Fibroblast of pulmonary artery (primary cell): ENCODE measurements at regions not wholly inside any gene's neighbourhood (a gene's known extent, or its start where the extent isn't known, plus 50 kb on each side); places are given as distances from the start of the nearest gene placed in this dataset.

Experiments
- DNase-seq: peaks from one replicate; pipeline ENCODE4 v3.0.0-alpha.2; 2010; ENCODE audit warnings: low read depth
- H3K4me3 ChIP-seq: replicated peaks from 2 replicates; pipeline ENCODE4 v1.5.1; 2011; ENCODE audit warnings: low read depth, mild to moderate bottlenecking, control low read depth, low read length, moderate library complexity
- CTCF ChIP-seq: IDR thresholded peaks from 2 replicates; pipeline ENCODE4 v1.5.1; 2011; ENCODE audit warnings: mild to moderate bottlenecking, control low read depth, low read length, inconsistent platforms; ENCODE audit errors: missing control alignments

GRCh38 chr3:139202959-139203349 lies 140.9 kb upstream of the MRPS22 start:
- no peak for TF ChIP-seq CTCF
- H3K4me3 ChIP-seq, result no peak overlapping the region
- DNase-seq, result no peak

DNA sequence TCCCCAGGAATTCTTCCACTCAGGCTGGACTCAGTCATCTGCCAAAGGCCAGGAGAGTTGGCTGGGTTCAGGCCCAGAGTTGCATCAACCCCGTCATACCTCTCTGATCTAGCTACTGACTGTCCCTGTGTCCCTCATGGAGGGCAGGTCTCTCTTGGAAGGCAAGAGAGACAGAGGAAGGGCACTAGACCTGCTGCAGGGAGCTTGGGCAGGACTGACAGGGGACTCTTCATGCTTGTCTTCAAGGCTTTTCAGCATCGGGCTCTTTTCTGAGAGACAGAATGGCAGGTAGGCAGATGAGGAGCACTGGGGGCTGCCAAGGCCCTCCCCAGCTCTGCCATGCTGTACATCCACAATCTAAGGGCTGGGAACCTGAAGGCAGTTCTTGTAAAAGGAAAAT lies 140.1 kb upstream of the MRPS22 start:
- DNase-seq, result no peak
- H3K4me3 ChIP-seq, result no peak overlapping the region
- no peak for TF ChIP-seq CTCF

GRCh38 chr3:139204728-139205127 lies 139.1 kb upstream of the MRPS22 start:
- no peak overlapping the region for H3K4me3 ChIP-seq
- DNase-seq, result peak; percentile 38
- TF ChIP-seq CTCF, result no peak

GRCh38 chr3:139213936-139214335 lies 129.9 kb upstream of the MRPS22 start:
- no peak for TF ChIP-seq CTCF
- no peak overlapping the region for H3K4me3 ChIP-seq
- no peak for DNase-seq

DNA sequence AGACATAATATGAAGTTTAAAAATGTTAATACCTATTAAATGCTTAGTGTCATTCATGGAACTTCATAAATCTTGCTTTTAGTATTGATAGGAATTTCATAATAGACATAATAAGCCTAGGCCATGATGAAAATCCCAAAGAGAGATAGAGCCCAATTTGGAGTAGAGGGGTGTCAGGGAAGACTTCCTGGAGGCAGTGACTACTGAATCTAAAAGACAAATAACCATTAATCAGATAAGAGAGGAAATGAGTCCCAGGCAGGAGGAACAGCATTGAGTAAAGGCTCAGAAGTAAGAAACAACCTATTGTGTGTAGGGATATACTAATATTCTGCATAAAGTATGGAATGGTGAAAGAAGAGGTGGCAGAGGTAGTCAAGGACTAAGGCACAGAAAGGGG lies 126.9 kb upstream of the MRPS22 start:
- no peak overlapping the region for H3K4me3 ChIP-seq
- TF ChIP-seq CTCF, result no peak
- DNase-seq, result no peak

DNA sequence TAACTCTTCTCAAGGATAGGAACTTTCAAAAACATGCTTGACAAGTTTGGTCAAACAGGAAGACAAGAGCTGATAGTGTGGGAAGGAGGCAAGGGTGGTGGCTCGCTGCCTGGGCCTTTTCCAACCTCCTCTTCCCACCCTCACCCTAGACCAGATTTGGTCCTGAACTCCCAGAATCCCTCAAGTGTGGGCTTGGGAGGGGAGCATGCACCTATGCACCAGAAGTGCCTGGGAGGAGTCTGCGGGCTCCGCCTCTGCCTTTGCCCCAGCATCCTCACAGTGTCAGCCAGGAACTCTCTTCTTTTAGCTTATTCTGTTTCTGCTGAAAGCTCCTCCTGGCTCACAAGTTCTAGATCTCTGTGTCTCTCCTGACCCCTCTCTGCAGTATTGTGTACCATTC lies 126.2 kb upstream of the MRPS22 start:
- no peak for DNase-seq
- no peak overlapping the region for H3K4me3 ChIP-seq
- no peak for TF ChIP-seq CTCF

DNA sequence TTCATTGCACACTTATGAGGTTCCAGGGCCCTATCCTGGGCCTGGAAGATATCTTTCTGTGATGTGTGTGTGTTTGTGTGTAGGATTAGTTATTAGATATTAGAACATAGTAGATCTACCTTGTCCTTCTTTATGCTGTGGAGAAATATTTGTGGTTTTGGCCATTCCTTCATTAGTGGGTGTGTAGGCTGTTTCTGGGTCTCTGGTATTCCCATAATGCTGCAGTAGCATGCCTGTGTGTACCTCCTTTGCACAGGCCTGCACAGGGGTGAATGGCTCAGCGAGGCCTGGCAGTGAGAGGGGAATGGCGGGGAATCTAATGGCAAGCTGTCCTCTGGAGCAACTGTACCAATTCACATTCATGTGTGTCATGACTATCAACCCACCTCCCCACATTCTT lies 125.8 kb upstream of the MRPS22 start:
- no peak overlapping the region for H3K4me3 ChIP-seq
- no peak for TF ChIP-seq CTCF
- DNase-seq, result no peak
